HG03039 (cell line): ENCODE measurements at regions not wholly inside any gene's neighbourhood (a gene's known extent, or its start where the extent isn't known, plus 50 kb on each side); places are given as distances from the start of the nearest gene placed in this dataset.

ENCODE experiments used
- ATAC-seq: cut with Tn5 transposase; IDR thresholded peaks from one replicate; pipeline ENCODE4 v1.9.1; 2021; ENCODE audit warnings: mild to moderate bottlenecking, moderate library complexity; ENCODE audit not compliant: unreplicated experiment

DNA sequence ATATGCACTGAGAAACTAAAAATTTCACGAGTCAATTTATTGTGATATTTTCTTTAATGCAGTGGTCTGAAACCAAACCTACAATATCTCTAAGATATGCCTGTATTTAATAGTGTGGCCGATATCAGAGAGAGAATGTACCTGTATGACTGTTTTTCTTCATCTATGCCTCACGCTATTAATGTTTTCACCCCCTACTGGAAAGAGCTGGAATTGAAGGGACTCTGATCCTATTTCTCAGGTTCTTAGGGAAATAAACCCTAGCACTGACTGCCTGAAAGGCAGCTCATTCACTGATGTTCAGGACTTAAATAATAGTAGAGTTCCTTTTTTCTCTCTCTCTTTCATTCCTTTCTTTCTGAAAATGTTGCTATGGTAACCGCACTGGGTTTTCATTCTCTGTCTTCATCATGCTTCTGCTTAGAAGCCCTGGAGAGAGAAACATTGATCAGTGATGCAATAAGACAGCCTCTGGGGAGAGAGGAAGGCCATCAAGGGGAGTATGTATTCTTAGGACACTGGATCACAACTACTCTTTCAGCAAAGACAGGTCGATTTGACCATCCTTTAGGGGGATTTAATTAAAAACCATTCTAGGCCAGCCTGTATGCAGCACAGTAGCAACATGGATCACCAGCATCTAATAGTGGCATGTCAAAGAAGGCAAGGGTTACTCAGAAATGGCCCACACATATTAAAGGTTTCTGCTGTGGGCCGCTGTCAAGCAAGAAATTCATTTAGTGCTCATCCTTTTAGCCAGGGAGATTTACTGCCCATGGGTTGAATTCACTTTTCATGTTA is 1135.7 kb downstream of the IGSF11 start:
- no peak for ATAC-seq

DNA sequence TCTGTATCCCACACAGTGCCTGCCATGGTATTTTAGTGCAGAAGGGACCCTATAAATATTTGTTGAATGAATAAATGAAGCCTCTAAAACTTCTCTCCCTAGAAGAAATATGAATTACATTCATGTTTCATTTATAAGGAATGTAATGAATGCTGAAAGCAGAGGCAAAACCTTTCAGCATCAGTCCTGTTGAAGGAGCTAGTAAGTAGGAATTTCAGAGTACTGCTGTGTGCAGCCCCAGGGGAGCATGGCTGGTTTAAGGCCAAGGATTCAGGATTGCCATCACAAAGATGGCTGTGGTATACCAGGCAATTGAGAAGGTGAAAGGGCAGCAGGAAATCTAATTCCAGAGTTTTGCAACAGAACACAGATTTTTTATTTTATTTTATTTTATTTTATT is 1131.4 kb downstream of the IGSF11 start:
- ATAC-seq, result no peak

DNA sequence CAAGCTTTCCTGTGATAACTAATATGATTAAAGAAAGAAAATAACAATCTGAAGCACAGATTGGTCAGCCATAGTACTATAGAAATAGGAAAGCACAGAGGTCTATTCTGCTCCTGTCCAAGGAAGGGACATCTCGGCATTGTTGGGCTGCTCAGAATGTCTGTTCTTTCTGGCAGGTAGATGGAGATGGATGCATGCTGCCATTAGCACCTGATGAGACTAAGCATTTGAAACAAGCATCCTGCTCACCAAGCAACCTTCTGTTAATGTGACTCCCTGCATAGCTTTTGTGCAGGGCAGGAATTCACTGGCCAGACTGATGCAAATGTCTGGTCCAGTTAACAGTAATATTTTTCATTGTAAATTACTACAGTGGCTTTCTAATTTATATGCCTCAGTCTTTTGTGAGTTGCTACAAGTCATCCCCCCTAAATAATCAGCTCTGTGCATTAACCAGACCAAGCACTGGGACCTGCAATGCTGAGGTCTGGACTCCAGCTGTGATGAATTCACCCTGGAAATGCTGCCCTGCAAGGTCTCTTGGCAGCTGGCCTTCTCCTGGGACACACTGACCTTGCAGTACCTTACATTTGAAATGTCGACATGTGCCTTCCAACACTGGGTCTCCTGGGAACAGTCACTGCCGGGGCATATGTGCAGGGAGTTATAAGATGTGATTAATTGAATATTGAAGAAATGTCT is 1123.7 kb downstream of the IGSF11 start:
- ATAC-seq, result no peak

DNA sequence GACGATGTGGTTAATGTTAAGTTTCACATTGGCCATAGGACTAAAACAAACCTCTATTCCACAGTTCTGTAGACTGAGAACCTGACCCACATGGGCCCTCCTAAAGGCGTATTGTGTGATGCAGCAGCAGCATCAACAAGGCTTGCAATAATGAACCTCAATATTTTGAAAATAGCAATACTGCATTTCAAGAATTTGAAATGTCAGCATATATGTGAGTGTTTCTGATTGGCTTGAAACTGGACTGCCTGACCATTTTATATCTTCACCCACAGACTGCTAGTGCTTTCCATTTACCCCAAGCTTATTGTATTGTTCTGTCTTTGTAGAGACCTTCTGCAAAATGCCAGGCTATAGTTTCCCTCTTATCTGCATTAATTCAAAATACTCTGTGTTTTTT is 1122.3 kb downstream of the IGSF11 start:
- no peak for ATAC-seq

DNA sequence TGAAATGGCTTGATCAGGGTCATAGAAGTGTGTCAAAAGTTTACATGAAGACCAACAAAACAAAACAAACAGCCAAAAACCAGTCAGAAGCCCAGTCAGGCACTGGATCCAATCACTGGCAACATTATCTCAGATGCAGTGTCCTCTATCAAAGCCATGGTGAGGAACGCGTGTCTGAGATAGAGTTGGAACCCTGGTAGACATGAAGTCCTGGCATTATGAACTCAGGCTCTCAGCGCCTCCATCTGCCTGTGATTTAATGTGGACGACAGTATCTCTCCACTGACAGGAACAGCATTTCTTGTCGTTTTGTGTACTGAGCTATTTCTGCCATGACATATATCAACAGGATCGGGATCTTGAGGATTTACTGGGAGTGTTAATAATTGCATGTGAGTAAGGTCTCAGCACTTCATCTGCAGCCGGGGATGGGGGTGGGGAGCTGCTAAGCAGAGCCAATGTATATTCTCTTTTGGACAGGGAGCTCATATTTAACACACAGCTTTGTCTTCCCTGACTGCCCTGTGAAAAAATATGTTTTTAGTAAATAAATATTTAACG is 1120.0 kb downstream of the IGSF11 start:
- ATAC-seq, result no peak

DNA sequence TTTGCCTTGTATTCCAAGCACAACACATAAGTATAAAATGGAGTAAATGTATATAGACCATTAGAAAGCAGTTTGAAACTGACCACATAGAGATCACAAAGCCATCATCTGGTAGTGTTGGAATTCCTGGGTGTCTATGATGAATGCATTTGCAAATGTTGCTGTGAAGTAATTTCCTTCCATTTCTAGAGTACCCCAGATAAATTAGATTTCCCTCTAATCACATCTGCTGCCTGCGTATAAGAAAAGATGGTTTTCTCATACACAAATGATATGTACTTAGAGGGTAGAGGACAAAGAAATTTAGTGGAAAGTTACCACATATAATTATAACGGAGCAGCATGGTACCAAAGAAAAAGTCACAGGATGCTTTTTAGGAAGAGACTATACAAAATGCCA is 1117.8 kb downstream of the IGSF11 start:
- ATAC-seq, result no peak

DNA sequence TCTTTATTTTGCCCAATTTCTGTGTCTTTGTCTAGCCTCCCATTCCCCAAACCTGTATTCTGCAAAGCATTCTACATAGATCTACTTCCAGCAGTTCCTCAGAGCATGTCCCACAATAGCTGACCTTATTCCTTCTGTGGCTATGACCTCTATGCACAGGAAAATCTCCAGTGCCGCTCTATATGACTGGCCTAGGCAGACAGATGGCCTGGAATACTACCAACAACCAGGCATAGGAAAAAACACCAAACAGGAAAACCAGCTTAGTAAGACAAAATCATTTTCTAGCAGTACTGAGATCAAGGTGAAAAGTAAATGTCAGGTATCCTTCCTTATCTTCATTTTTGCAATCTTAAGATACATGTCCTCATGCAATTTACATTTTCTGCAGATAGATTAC is 1115.0 kb downstream of the IGSF11 start:
- no peak for ATAC-seq

DNA sequence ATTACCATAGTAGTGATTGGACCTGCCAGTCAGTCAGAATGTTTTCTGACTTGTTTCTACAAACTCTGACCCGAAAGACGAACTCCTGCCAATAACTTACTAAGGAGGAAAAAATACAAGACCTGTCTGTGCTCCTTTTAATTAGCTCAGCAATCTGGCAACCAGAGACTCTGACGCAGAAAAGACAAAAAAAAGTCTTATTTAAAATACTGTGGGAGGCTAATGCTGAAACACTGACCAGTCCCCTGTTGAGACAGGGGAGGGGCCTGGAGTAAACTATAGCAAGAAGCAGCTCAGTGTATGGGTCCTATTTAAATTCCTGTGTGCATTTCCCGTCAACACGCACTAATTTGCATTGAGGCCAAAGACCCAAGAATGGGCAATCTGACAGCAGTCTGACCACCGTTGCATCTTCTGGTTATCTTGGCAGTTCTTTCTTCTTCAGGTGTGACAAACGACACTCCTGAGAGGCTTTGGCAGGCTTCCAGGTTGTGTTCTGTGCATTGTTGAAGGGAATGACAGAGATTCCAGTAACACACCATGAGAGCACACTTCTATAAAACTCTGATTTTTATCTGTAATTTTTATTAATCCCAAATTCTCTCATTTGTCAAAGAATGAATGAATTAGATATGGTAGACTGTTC is 1114.3 kb downstream of the IGSF11 start:
- ATAC-seq, result no peak

DNA sequence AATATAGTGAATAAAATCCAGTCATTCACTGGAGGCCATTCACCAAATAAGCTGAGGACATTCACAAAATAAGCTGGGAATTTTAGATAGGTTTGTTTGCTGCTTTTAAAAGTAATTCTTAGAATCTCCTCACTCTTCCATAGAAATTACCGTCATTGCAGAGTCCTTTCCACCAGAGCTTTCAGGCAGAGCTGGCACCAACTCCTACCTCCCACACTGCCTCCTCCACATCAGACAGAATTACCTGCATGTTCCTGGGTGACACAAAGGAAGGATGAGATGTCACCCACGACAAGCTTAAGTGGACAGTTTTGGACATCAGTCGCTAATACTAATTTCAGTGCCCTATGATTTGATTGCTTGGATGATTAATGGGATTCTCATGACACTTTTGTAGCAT is 1113.2 kb downstream of the IGSF11 start:
- no peak for ATAC-seq

DNA sequence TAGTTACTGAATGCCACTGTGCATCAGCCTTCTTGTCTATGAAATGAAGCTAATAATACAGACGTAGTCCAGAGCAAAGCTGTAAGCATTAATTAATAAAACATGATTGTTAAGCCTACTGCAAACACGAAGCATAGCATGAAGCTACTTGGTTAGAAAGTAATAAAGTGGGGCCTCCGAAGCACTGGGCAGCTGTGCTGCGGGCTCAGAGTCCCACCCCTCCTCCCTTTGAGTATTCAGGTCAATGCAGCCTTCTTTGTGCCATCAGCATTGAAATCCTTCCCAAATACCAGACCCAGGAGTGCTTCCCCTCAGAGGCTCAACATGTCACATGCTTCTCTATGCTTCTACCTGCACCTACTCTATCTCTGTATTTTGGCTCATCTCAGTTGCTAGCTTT is 1112.6 kb downstream of the IGSF11 start:
- no peak for ATAC-seq

DNA sequence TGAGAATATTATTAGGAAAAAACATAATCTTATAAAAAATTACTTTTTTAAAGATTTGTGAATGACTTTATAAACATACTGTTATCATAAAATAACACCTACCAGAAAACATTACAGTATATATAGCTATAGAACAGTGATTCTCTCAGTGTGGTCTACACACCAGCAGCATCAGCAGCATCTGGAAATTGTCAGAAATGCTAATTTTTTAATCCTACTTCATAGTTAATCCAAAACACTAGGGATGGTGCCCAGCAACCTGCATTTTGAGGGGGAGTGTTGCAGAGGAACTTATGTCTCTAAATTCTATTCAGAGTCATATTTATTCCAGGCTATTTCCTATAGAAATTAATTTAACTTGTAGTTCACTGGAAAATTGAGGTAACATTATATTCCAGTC is 1107.8 kb downstream of the IGSF11 start:
- ATAC-seq, result no peak

DNA sequence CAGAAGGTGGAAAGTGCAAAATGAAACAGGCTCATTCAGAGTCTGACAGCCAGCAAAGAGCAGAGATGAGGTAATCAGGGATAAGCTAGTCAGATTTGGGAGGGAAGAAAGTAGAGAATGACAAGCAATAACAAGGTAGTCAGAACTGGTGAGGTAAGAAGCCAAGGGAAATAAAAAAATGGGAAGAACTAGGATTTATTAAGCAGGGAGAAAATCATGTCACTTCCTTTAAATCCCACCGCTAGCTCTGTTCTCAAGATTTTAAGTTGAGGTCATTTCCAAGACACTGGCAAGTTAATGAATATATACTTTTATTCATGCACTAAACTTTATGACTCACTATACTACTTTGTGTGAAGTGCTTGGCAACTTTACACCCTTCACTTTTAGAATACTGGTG is 1106.8 kb downstream of the IGSF11 start:
- ATAC-seq, result no peak

DNA sequence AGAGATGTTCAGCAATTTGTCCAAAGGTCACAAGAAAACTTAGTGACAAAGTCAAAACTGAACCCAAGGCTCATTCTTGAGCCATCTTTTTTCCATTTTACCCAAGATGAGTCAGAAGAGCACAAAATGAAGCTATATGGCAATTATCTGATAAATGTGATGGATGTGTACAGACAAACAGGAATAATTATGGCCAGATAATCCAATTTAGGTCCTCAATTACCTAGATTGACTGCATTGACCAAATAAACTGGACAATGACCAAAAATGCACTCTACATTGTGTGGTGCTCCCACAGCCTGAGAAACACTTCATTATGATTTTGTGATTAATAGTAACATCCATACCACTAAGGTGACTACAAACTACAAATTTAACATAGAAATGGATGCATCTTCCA is 1105.8 kb downstream of the IGSF11 start:
- ATAC-seq, result no peak

DNA sequence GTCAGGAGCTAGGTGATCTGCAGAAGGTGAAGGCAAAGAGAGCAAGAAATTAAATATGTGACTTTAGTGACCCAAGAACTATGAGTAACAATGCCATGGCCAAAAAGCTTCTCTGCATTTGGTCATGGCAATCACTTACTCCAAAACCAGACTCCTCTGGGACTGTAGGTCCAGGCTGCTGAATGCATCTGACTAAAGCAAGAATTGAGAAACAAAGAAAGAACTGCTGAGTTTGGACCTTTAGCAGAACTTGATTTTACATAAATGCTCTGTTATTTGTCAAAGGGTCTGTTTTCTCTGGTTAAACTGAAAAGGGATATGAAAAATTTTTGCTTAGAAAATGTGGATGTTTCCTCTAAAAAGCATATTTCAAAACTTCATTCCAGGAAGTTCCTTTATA is 1102.2 kb downstream of the IGSF11 start:
- ATAC-seq, result no peak

DNA sequence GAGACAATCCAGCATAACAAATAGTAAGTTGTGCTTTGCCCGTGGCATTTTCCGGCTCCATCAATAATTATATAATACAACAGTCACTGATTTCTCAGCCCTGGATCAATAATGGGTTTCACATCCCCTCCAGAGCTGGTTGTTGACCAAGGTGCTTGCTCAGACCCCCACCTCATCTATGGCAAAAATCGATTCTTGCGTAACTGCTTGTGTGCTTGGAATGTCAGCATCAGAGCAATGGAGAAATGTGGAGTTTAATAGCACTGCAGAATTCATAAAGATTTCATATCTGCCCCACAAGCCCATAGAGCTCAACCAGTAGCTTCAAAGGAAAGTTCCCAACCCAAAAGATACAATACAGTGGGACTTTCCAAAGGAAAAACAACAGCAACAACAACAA is 1098.5 kb downstream of the IGSF11 start:
- no peak for ATAC-seq

DNA sequence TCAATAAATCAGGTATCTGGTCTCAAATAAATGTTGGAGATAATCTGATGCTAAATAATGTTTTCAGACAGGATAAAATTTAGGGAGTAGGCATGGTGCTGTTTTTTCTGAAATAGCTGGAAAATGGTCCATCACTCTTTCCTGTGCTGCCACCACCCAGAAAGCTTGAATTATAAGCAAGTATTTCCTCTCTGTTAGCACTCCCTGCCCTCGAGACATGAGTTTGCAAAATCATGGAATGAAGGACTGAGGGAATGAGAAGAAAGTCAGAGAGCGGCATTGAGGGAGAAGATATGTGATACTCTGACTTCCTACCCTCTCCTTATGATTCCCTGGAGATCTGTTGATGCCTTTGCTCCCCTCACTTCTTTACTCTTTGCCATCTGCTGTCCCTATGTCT is 1095.7 kb downstream of the IGSF11 start:
- no peak for ATAC-seq

DNA sequence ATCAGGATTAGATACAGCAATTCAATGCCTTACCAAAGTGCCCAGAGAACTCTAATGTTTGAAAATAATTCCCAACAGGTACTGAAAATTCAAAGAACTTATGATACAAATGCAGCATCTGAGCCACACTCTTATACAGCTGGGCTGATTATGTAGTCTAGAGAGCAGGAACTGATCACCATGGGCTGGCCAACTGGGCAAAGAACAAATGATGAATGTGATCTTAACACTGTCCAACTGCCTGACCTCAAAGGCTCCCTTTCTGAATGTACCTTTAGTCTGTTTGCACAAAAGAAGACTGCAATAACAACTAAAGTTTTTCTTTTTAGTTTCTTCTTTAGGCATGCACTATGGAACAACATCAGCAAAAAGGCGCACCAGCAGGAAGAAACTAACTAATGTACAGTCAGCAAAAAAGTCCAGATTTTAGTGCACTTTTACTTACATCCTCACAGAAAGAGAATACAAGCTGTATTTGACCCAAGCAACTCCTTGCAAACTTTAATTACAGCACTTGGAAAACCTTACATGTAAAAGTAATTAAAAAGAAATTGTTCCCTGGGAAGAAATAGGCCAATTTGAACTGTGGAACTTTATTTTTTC is 1095.1 kb downstream of the IGSF11 start:
- ATAC-seq, result no peak

DNA sequence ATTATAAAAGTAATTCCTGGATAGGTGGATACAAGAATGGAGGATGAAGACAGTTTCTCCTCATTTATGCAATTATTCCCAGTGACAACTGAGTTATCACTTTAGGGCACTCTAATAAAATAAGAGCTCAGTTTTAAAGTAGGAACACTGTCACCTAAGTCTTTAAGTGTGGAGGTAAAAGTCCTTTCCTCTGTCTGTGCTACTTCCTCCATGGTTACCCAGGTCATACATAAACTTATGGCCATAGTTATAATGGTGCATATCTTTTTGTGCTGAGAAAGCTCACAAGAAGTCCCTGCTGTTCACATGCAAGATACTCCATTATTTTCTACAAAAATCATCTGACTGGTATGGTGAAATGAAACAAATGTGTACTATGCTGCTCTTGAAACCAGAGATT is 1093.6 kb downstream of the IGSF11 start:
- ATAC-seq, result no peak

DNA sequence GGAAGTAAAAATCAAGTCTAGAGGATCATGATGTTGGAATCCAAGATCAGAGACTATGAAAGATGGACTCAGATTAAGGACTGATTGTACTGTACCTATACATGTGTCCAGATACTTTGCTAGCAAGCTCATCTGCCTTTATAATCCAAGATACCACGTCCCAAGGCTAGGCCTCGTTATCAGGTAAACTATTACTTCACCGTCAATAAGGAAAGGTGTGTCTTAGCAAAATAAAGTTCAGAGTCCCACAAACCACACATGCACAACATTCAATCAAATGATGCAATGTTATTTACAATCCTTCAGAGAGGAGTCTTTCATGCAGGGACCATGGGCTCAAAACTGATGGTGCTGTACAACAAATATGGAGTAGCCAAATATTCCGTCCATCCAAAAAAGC is 1092.9 kb downstream of the IGSF11 start:
- no peak for ATAC-seq

DNA sequence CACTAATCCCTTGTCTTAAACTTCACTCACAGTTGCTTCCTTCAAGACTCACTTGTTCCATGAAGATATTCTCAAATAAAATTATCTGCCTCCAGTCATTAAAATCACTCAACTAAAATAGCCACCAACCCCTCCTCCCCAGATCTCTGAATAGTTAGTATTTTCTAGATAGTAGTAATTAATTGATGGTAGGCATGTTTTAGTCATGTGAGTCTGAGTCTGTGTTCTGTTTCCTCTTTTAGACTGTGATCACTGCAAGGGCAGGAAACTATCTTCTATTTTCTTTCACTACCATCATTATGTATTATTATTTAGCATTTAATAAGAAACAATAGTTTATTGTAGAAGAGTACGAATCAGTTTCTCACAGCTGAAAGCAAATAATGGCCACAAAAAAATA is 1080.5 kb downstream of the IGSF11 start:
- ATAC-seq, result no peak

DNA sequence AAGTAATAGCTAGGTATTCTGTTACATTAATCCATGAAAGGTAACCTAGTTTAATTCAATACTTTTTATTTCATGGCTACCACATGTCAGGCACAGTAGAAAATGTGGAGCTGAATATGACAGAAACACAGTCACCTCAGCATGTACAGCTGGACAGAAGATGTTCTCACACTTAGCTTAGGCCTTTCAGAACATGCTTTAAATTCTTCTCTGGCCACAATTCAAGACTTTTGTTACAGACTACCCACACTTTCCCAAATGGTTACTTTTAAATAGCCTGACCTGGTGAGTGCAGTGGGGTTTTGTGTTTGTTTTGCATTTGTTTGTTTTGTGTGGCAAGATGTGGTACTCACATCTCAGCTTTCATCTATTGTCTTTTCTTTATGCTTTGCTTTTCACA is 1079.5 kb downstream of the IGSF11 start:
- ATAC-seq, result no peak
